Natural killer cell (primary cell): ENCODE measurements at regions not wholly inside any gene's neighbourhood (a gene's known extent, or its start where the extent isn't known, plus 50 kb on each side); places are given as distances from the start of the nearest gene placed in this dataset.

ENCODE experiments used
- ATAC-seq, 3 donors: fragments of 150-1000 bp in 2 of 3; fragments of 200-7000 bp in 1 of 3; cut with Tn5 transposase; 1 replicate in 1 of 3; 2 replicates in 2 of 3; pipeline ENCODE4 v1.10.0; 2021; ENCODE audit warnings: mild to moderate bottlenecking in 2 of 3, moderate library complexity in 2 of 3
- DNase-seq, 2 donors: peaks; one replicate each; pipeline versions ENCODE4 v3.0.0 to v3.0.0-alpha.2; 2013 to 2021; ENCODE audit warnings: mixed read lengths in 1 of 2
- H3K27ac ChIP-seq: one replicate; pipeline ENCODE4 v1.5.1; 2013; ENCODE audit warnings: mild to moderate bottlenecking, low read length
- H3K27me3 ChIP-seq: one replicate; pipeline ENCODE4 v1.6.1; 2013; ENCODE audit warnings: low read length; ENCODE audit not compliant: control insufficient read depth, insufficient read depth
- H3K36me3 ChIP-seq: one replicate; pipeline ENCODE4 v1.6.1; 2013; ENCODE audit warnings: low read length; ENCODE audit not compliant: control insufficient read depth, insufficient read depth
- H3K4me1 ChIP-seq: one replicate; pipeline ENCODE4 v1.6.1; 2013; ENCODE audit warnings: low read length; ENCODE audit not compliant: control insufficient read depth, insufficient read depth
- H3K4me3 ChIP-seq: one replicate; pipeline ENCODE4 v1.5.1; 2013; ENCODE audit warnings: low read length
- H3K9me3 ChIP-seq: one replicate; pipeline ENCODE4 v1.6.1; 2013; ENCODE audit warnings: low read length; ENCODE audit not compliant: control insufficient read depth, insufficient read depth
- H3K27ac Mint-ChIP-seq, 2 donors: one replicate each; pipeline ENCODE4 v1.8.0; 2022; ENCODE audit warnings: mild to moderate bottlenecking in 2 of 2, mixed read lengths in 2 of 2, moderate library complexity in 1 of 2
- H3K27me3 Mint-ChIP-seq, 2 donors: one replicate each; pipeline ENCODE4 v1.8.0; 2022; ENCODE audit warnings: low read depth in 2 of 2, mixed read lengths in 2 of 2
- H3K36me3 Mint-ChIP-seq: one replicate; pipeline ENCODE4 v1.8.0; 2022; ENCODE audit warnings: mixed read lengths
- H3K4me1 Mint-ChIP-seq, 2 donors: one replicate each; pipeline ENCODE4 v1.8.0; 2022; ENCODE audit warnings: mixed read lengths in 2 of 2
- H3K4me3 Mint-ChIP-seq: one replicate; pipeline ENCODE4 v1.8.0; 2022; ENCODE audit warnings: mild to moderate bottlenecking, moderate library complexity, mixed read lengths
- H3K9me3 Mint-ChIP-seq, 2 donors: one replicate each; pipeline ENCODE4 v1.8.0; 2022; ENCODE audit warnings: mixed read lengths in 2 of 2
- CTCF ChIP-seq: fragments of 200-600 bp; IDR thresholded peaks from one replicate; pipeline ENCODE4 v1.8.0; 2022; ENCODE audit warnings: antibody characterized with exemption
- WGBS: methylation state at CpG from one replicate; pipeline ENCODE4 v1.1.7; 2013; ENCODE audit warnings: missing lambda C conversion rate; ENCODE audit not compliant: insufficient coverage; 5-methylcytosine and 5-hydroxymethylcytosine counted together
- intact Hi-C: fragments of 100-400 bp; cut with micrococcal nuclease; formaldehyde crosslinking; loops from one replicate; pipeline ENCODE4 v1.14.2; 2022

GRCh38 chr4:116449764-116450163 lies 635.6 kb downstream of the TRAM1L1 start:
- Mint-ChIP-seq H3K9me3 (peaks cover 3 to 7% of the 10 kb centered on the region in 2 donors), H3K4me1 (no peaks in the 10 kb centered on the region), H3K27ac (no peak overlapping the region), H3K27me3 (no peaks in the 10 kb centered on the region), H3K4me3 (no peak overlapping the region), H3K36me3 (no peaks in the 10 kb centered on the region)
- Histone ChIP-seq H3K27ac (no peak overlapping the region), H3K4me3 (no peak overlapping the region), H3K9me3 (peaks cover 6% of the 10 kb centered on the region), H3K27me3 (no peaks in the 10 kb centered on the region), H3K4me1 (no peaks in the 10 kb centered on the region), H3K36me3 (no peaks in the 10 kb centered on the region)
- ATAC-seq (no peak), DNase-seq (no peak)
- WGBS = 60% methylated on average over 1 of the region's 2 CpGs
- no peak for TF ChIP-seq CTCF
- intact Hi-C loops = no loop called here

DNA sequence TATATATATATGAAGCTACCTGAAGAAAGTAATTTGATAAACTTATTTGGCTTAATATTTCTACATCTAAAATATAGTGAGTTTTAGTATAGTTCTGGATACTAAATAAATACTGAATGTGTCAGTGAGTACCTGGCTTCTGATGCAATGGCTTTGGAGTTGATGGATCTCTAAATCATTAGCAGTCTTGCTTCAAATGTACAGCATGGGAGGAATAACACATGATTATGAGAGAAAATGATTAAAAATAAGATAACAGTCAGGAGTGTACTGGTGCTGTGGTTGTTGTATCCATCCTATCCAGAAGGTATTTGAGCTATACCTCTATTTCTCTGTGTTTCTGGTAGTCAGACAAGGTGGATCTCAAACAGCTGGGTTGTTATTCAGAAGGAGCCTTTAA lies 641.3 kb downstream of the TRAM1L1 start:
- Histone ChIP-seq H3K27me3 (no peaks in the 10 kb centered on the region), H3K36me3 (no peaks in the 10 kb centered on the region), H3K4me1 (no peaks in the 10 kb centered on the region), H3K4me3 (no peak overlapping the region), H3K9me3 (no peaks in the 10 kb centered on the region), H3K27ac (no peak overlapping the region)
- no peak overlapping the region for H3K27ac Mint-ChIP-seq
- intact Hi-C loops = no loop called here
- TF ChIP-seq CTCF = no peak
- no peak for DNase-seq
- peaks cover 0 to 8% of the 10 kb centered on the region in 2 donors for H3K9me3 Mint-ChIP-seq
- no peaks in the 10 kb centered on the region for H3K4me1 Mint-ChIP-seq
- no peak for ATAC-seq
- no peaks in the 10 kb centered on the region for H3K27me3 Mint-ChIP-seq
- no peak overlapping the region for H3K4me3 Mint-ChIP-seq
- no peaks in the 10 kb centered on the region for H3K36me3 Mint-ChIP-seq

- H3K27me3 Mint-ChIP-seq = no peaks in the 10 kb centered on the region
- H3K9me3 ChIP-seq = no peaks in the 10 kb centered on the region
- no peak overlapping the region for H3K27ac Mint-ChIP-seq
- no peaks in the 10 kb centered on the region for H3K4me1 ChIP-seq
- H3K4me1 Mint-ChIP-seq = no peaks in the 10 kb centered on the region
- no peaks in the 10 kb centered on the region for H3K36me3 Mint-ChIP-seq
- H3K36me3 ChIP-seq = no peaks in the 10 kb centered on the region
- H3K9me3 Mint-ChIP-seq = peaks cover 4 to 5% of the 10 kb centered on the region in 2 donors
- H3K4me3 ChIP-seq = no peak overlapping the region
- H3K27ac ChIP-seq = no peak overlapping the region
- ATAC-seq = no peak
- DNase-seq = no peak
- TF ChIP-seq CTCF = no peak
- H3K4me3 Mint-ChIP-seq = no peak overlapping the region
- H3K27me3 ChIP-seq = no peaks in the 10 kb centered on the region
- 60% methylated on average over 1 of the region's 1 CpG for WGBS
- intact Hi-C loops = no loop called here
Measured at GRCh38 chr4:116438981-116439729, 646.2 kb downstream of the TRAM1L1 start.

DNA sequence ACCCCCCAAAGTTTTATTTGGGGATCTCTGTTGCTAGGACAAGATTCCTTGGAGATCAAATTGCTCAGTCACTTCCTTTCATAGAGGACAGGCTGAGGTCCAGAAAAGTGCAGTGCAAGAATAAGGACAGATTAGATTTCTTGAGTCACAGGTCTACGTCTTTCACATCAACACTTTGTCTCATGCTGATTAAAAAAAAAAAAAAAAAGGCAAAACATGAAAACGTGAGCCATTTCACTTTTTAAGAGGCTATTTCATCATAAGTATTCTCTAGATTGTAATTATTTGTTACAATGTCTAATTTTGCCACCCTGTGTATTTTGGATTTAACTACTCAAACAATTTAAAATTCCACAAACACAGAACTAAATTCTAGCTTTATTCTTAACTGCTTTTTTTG lies 647.0 kb downstream of the TRAM1L1 start:
- WGBS = 57% methylated on average over 1 of the region's 2 CpGs
- peaks cover 4 to 5% of the 10 kb centered on the region in 2 donors for H3K9me3 Mint-ChIP-seq
- no peak overlapping the region for H3K27ac ChIP-seq
- intact Hi-C loops = no loop called here
- no peak overlapping the region for H3K27ac Mint-ChIP-seq
- no peaks in the 10 kb centered on the region for H3K36me3 ChIP-seq
- H3K4me1 ChIP-seq = no peaks in the 10 kb centered on the region
- no peaks in the 10 kb centered on the region for H3K27me3 ChIP-seq
- no peak overlapping the region for H3K4me3 ChIP-seq
- no peak for TF ChIP-seq CTCF
- no peaks in the 10 kb centered on the region for H3K36me3 Mint-ChIP-seq
- DNase-seq (no peak), ATAC-seq (no peak)
- H3K4me1 Mint-ChIP-seq = no peaks in the 10 kb centered on the region
- H3K27me3 Mint-ChIP-seq = no peaks in the 10 kb centered on the region
- H3K4me3 Mint-ChIP-seq = no peak overlapping the region
- H3K9me3 ChIP-seq = no peaks in the 10 kb centered on the region
